Fibroblast of pulmonary artery (primary cell): ENCODE measurements at regions not wholly inside any gene's neighbourhood (a gene's known extent, or its start where the extent isn't known, plus 50 kb on each side); places are given as distances from the start of the nearest gene placed in this dataset.

ENCODE experiments used
- DNase-seq: peaks from one replicate; pipeline ENCODE4 v3.0.0-alpha.2; 2010; ENCODE audit warnings: low read depth
- H3K4me3 ChIP-seq: replicated peaks from 2 replicates; pipeline ENCODE4 v1.5.1; 2011; ENCODE audit warnings: low read depth, mild to moderate bottlenecking, control low read depth, low read length, moderate library complexity
- CTCF ChIP-seq: IDR thresholded peaks from 2 replicates; pipeline ENCODE4 v1.5.1; 2011; ENCODE audit warnings: mild to moderate bottlenecking, control low read depth, low read length, inconsistent platforms; ENCODE audit errors: missing control alignments

GRCh38 chr11:32184041-32184722 is 93.3 kb downstream of the RCN1 start:
- DNase-seq: no peak
- TF ChIP-seq CTCF: no peak
- no peak overlapping the region for H3K4me3 ChIP-seq

- DNase-seq: no peak
- H3K4me3 ChIP-seq: no peak overlapping the region
- no peak for TF ChIP-seq CTCF
These were observed 94.0 kb downstream of the RCN1 start for GRCh38 chr11:32184723-32185376.

GRCh38 chr11:32186118-32186517 is 95.2 kb downstream of the RCN1 start:
- no peak for TF ChIP-seq CTCF
- DNase-seq: no peak
- no peak overlapping the region for H3K4me3 ChIP-seq

GRCh38 chr11:32187111-32187510 is 96.2 kb downstream of the RCN1 start:
- no peak for DNase-seq
- TF ChIP-seq CTCF: no peak
- H3K4me3 ChIP-seq: no peak overlapping the region

- no peak overlapping the region for H3K4me3 ChIP-seq
- no peak for DNase-seq
- TF ChIP-seq CTCF: peak; percentile 21
These were observed 97.9 kb downstream of the RCN1 start for GRCh38 chr11:32188785-32189184.

GRCh38 chr11:32196137-32196536 is 105.3 kb downstream of the RCN1 start:
- TF ChIP-seq CTCF: no peak
- H3K4me3 ChIP-seq: no peak overlapping the region
- DNase-seq: no peak

GRCh38 chr11:32198053-32198452 is 107.2 kb downstream of the RCN1 start:
- DNase-seq: peak; percentile 13
- no peak for TF ChIP-seq CTCF
- H3K4me3 ChIP-seq: no peak overlapping the region
